ENCODE measurements at regions not wholly inside any gene's neighbourhood (a gene's known extent, or its start where the extent isn't known, plus 50 kb on each side); places are given as distances from the start of the nearest gene placed in this dataset.

DNA sequence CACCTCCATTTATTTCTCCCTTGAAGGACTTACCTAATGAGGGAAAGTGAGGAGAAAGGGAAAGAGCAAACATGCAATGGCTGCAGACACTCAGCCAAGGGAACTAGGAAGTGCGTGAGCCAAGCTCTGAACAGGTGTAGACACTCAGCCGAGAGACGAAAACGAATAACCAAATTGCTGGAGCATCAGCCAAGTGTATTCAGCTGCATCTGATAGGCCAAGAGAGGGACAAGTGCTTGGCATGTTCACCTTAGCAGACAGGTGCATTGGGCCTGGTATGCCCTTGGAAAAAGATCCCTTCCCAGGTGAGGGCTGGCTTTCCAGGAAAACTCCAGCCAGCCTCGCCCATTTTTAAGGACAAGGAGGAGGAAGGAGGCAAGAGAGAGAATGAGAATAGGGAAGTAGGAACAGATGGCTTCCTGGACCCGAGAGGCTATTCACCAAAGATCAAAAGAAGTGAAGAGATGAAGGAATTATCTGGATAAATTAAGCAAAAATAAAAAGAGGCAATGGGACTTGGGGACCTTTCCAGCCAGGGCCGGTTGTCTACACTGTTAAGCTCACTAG, 184.7 kb downstream of the TOMM20 start:
- no peak for TF ChIP-seq POLR2A (IDR thresholded peaks at IDR 0.05)
- TF ChIP-seq, protein P1, sequence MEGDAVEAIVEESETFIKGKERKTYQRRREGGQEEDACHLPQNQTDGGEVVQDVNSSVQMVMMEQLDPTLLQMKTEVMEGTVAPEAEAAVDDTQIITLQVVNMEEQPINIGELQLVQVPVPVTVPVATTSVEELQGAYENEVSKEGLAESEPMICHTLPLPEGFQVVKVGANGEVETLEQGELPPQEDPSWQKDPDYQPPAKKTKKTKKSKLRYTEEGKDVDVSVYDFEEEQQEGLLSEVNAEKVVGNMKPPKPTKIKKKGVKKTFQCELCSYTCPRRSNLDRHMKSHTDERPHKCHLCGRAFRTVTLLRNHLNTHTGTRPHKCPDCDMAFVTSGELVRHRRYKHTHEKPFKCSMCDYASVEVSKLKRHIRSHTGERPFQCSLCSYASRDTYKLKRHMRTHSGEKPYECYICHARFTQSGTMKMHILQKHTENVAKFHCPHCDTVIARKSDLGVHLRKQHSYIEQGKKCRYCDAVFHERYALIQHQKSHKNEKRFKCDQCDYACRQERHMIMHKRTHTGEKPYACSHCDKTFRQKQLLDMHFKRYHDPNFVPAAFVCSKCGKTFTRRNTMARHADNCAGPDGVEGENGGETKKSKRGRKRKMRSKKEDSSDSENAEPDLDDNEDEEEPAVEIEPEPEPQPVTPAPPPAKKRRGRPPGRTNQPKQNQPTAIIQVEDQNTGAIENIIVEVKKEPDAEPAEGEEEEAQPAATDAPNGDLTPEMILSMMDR (IDR thresholded peaks at IDR 0.05): no peak
